ENCODE measurements at regions not wholly inside any gene's neighbourhood (a gene's known extent, or its start where the extent isn't known, plus 50 kb on each side); places are given as distances from the start of the nearest gene placed in this dataset.

DNA sequence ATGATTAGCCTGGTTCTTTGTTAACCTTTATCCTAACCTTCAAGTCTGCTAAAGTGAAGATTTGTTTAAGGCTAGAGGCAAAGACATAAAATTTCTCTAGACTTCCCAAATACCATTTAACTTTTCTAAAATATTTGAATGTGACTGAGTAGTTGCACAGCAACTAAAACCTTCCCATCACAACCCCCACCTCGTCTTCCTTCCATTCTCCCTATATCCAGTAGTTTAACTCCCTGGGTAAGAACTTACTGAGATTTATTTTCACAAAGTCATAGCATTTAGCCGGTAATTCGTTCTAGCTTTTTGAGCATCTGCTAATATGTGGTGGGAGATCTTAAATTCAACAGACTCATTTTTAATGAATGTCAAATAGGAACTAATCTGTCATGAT is 87.9 kb upstream of the AKIRIN2 start:
- no peak for TF ChIP-seq CTCF (IDR thresholded peaks at IDR 0.05; ENCODE audit: control extremely low read depth, extremely low read depth, low read depth, missing control alignments)
- POLR2A ChIA-PET = no interaction called here
- DNase-seq (ENCODE audit: extremely low spot score) = no peak
- CTCF ChIA-PET = interaction anchor here (1.0 kb wide), 1 partner anchor 11 kb away, joined by 3 read pairs; no protein-coding TSS in a partner anchor

GRCh38 chr6:87789198-87789899 is 87.3 kb upstream of the AKIRIN2 start:
- ChIA-PET CTCF (interaction anchor here (1.0 kb wide), 1 partner anchor 11 kb away, joined by 3 read pairs; no protein-coding TSS in a partner anchor), POLR2A (no interaction called here)
- no peak for DNase-seq (ENCODE audit: extremely low spot score)
- no peak for TF ChIP-seq CTCF (IDR thresholded peaks at IDR 0.05; ENCODE audit: control extremely low read depth, extremely low read depth, low read depth, missing control alignments)

DNA sequence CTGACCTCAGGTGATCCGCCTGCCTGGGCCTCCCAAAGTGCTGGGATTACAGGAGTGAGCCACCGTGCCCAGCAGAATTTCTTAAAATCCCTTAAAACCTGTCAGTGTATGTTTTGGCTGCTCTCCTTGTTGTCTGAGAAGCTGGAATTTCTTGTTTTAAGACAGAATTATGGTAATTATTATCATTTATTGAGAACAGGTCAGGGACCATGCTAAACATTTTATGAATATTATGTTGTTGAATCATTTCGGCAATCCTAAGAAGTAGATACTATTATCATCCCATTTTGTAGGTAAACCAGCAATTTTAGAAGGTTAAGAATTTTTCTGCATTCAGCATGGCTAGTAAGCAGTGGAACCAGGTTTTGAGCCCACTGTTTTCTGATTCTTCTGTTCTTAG is 86.1 kb upstream of the AKIRIN2 start:
- no peak for TF ChIP-seq CTCF (IDR thresholded peaks at IDR 0.05; ENCODE audit: control extremely low read depth, extremely low read depth, low read depth, missing control alignments)
- ChIA-PET POLR2A (interaction anchor here (0.6 kb wide), 1 partner anchor 76 kb away, joined by 6 read pairs; no protein-coding TSS in a partner anchor), CTCF (interaction anchor here (0.9 to 1.6 kb wide), 2 partner anchors 14 to 25 kb away, joined by 3 read pairs; no protein-coding TSS in a partner anchor)
- no peak for DNase-seq (ENCODE audit: extremely low spot score)

- CTCF ChIA-PET = interaction anchor here (1.1 to 4.3 kb wide), 2 partner anchors 13 to 383 kb away, joined by 3 to 18 read pairs; no protein-coding TSS in a partner anchor
- TF ChIP-seq CTCF (IDR thresholded peaks at IDR 0.05; ENCODE audit: control extremely low read depth, extremely low read depth, low read depth, missing control alignments) = no peak
- DNase-seq (ENCODE audit: extremely low spot score) = no peak
- POLR2A ChIA-PET = no interaction called here
These were observed 83.3 kb upstream of the AKIRIN2 start for GRCh38 chr6:87785229-87785862.

DNA sequence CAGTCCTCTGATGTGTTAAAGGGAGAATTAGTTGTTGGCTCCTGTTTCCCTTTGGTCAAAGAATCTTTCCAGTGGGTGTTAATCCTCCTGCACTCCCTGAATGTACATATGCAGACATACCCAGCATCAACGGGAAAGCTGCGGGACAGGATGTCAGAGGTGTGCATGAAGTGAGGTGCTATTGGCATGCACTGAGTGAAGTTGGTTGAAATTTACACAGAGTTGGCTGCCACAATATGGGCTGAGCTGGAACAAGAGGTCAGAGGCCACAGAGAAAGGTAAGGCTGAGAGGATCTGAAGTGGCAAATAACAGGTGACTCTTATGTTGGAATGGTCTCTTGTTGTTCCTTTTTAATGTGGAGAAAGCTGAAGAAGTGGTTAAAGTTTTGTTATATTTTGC is 82.7 kb upstream of the AKIRIN2 start:
- DNase-seq (ENCODE audit: extremely low spot score) = no peak
- TF ChIP-seq CTCF (IDR thresholded peaks at IDR 0.05; ENCODE audit: control extremely low read depth, extremely low read depth, low read depth, missing control alignments) = no peak
- ChIA-PET POLR2A (no interaction called here), CTCF (interaction anchor here (1.1 to 4.3 kb wide), 2 partner anchors 12 to 384 kb away, joined by 3 to 18 read pairs; no protein-coding TSS in a partner anchor)

GRCh38 chr6:87784051-87784450 is 82.0 kb upstream of the AKIRIN2 start:
- ChIA-PET CTCF (interaction anchor here (1.1 to 4.3 kb wide), 2 partner anchors 11 to 385 kb away, joined by 3 to 18 read pairs; no protein-coding TSS in a partner anchor), POLR2A (no interaction called here)
- no peak for DNase-seq (ENCODE audit: extremely low spot score)
- TF ChIP-seq CTCF (IDR thresholded peaks at IDR 0.05; ENCODE audit: control extremely low read depth, extremely low read depth, low read depth, missing control alignments) = no peak

All from GM10248 (cell line).